ENCODE measurements at regions not wholly inside any gene's neighbourhood (a gene's known extent, or its start where the extent isn't known, plus 50 kb on each side); places are given as distances from the start of the nearest gene placed in this dataset.

- Histone ChIP-seq H3K4me3 (ENCODE audit: low read depth, low read length) (no peak overlapping the region), H3K4me1 (0 out of 2 replicates have a peak, but pooled peaks cover 2% of the 10 kb centered on the region), H3K27me3 (no peaks in the 10 kb centered on the region), H3K36me3 (no peaks in the 10 kb centered on the region), H3K9me3 (no peaks in the 10 kb centered on the region)
- DNase-seq = no peak
- no peak for TF ChIP-seq CTCF (IDR thresholded peaks at IDR 0.05; ENCODE audit: low read depth, low read length)
Measured at GRCh38 chr9:31388660-31389059, 995.8 kb upstream of the ACO1 start.

- no peak for DNase-seq
- H3K27me3 ChIP-seq = no peaks in the 10 kb centered on the region
- H3K36me3 ChIP-seq = no peaks in the 10 kb centered on the region
- H3K9me3 ChIP-seq = no peaks in the 10 kb centered on the region
- H3K4me1 ChIP-seq = 0 out of 2 replicates have a peak, but pooled peaks cover 2% of the 10 kb centered on the region
- no peak overlapping the region for H3K4me3 ChIP-seq (ENCODE audit: low read depth, low read length)
- TF ChIP-seq CTCF (IDR thresholded peaks at IDR 0.05; ENCODE audit: low read depth, low read length) = no peak
Measured at GRCh38 chr9:31389075-31389474, 995.4 kb upstream of the ACO1 start.

GRCh38 chr9:31390403-31391025 lies 993.9 kb upstream of the ACO1 start:
- no peaks in the 10 kb centered on the region for H3K27me3 ChIP-seq
- DNase-seq = no peak
- no peaks in the 10 kb centered on the region for H3K9me3 ChIP-seq
- H3K36me3 ChIP-seq = no peaks in the 10 kb centered on the region
- no peak overlapping the region for H3K4me3 ChIP-seq (ENCODE audit: low read depth, low read length)
- 0 out of 2 replicates have a peak, but pooled peaks cover 2% of the 10 kb centered on the region for H3K4me1 ChIP-seq
- TF ChIP-seq CTCF (IDR thresholded peaks at IDR 0.05; ENCODE audit: low read depth, low read length) = no peak

- Histone ChIP-seq H3K27me3 (no peaks in the 10 kb centered on the region), H3K4me1 (0 out of 2 replicates have a peak, but pooled peaks cover 2% of the 10 kb centered on the region), H3K36me3 (no peaks in the 10 kb centered on the region), H3K9me3 (no peaks in the 10 kb centered on the region), H3K4me3 (ENCODE audit: low read depth, low read length) (no peak overlapping the region)
- TF ChIP-seq CTCF (IDR thresholded peaks at IDR 0.05; ENCODE audit: low read depth, low read length) = no peak
- no peak for DNase-seq
Measured at GRCh38 chr9:31393240-31393639, 991.2 kb upstream of the ACO1 start.

GRCh38 chr9:31394015-31394473 lies 990.4 kb upstream of the ACO1 start:
- Histone ChIP-seq H3K27me3 (no peaks in the 10 kb centered on the region), H3K4me3 (ENCODE audit: low read depth, low read length) (no peak overlapping the region), H3K36me3 (no peaks in the 10 kb centered on the region), H3K9me3 (no peaks in the 10 kb centered on the region), H3K4me1 (0 out of 2 replicates have a peak, but pooled peaks cover 2% of the 10 kb centered on the region)
- TF ChIP-seq CTCF (IDR thresholded peaks at IDR 0.05; ENCODE audit: low read depth, low read length) = no peak
- DNase-seq = no peak

- no peak for DNase-seq
- no peak for TF ChIP-seq CTCF (IDR thresholded peaks at IDR 0.05; ENCODE audit: low read depth, low read length)
- Histone ChIP-seq H3K9me3 (no peaks in the 10 kb centered on the region), H3K27me3 (no peaks in the 10 kb centered on the region), H3K4me1 (no peaks in the 10 kb centered on the region), H3K4me3 (ENCODE audit: low read depth, low read length) (no peak overlapping the region), H3K36me3 (no peaks in the 10 kb centered on the region)
Measured at GRCh38 chr9:31412081-31412480, 972.4 kb upstream of the ACO1 start.
